Naive thymus-derived CD4-positive, alpha-beta T cell (primary cell): ENCODE measurements at regions not wholly inside any gene's neighbourhood (a gene's known extent, or its start where the extent isn't known, plus 50 kb on each side); places are given as distances from the start of the nearest gene placed in this dataset.

Source experiments
- ATAC-seq: fragments of 150-1000 bp; cut with Tn5 transposase; 2 replicates; pipeline ENCODE4 v1.10.0; 2021; ENCODE audit warnings: mild to moderate bottlenecking, moderate library complexity
- CTCF ChIA-PET: fragments of 350-600 bp; sonication (Branson Sonifier 250); formaldehyde crosslinking; loops from one replicate; lab custom pipeline; 2021; ENCODE audit warnings: antibody characterized with exemption; lab: Charles Lee
- POLR2A ChIA-PET: fragments of 350-600 bp; sonication (Branson Sonifier 250); formaldehyde crosslinking; loops from one replicate; lab custom pipeline; 2021; ENCODE audit warnings: antibody characterized with exemption, inconsistent platforms; lab: Charles Lee
- DNase-seq, 9 donors: peaks; one replicate each; pipeline versions ENCODE4 v3.0.0 to v3.0.0-alpha.2; 2020 to 2022; ENCODE audit warnings: mixed read lengths in 1 of 9
- H3K27ac ChIP-seq: one replicate; pipeline ENCODE4 v1.7.0; 2013; ENCODE audit warnings: mild to moderate bottlenecking, low read depth, low read length, moderate library complexity
- H3K27me3 ChIP-seq, 2 donors: one replicate each; pipeline ENCODE4 v1.7.0; 2013; ENCODE audit warnings: low read length in 2 of 2, mild to moderate bottlenecking in 2 of 2, moderate library complexity in 2 of 2; ENCODE audit not compliant: control insufficient read depth in 2 of 2, insufficient read depth in 2 of 2
- H3K36me3 ChIP-seq, 3 experiments: 1 replicate in 2 of 3; 2 replicates in 1 of 3; pipeline ENCODE4 v1.7.0; 2013; ENCODE audit warnings: low read length in 3 of 3, mild to moderate bottlenecking in 3 of 3, moderate library complexity in 1 of 3; ENCODE audit not compliant: insufficient read depth in 3 of 3, control insufficient read depth in 2 of 3
- H3K4me1 ChIP-seq, 2 donors: one replicate each; pipeline ENCODE4 v1.7.0; 2013; ENCODE audit warnings: low read length in 2 of 2, mild to moderate bottlenecking in 2 of 2, moderate library complexity in 1 of 2; ENCODE audit not compliant: control insufficient read depth in 2 of 2, insufficient read depth in 2 of 2
- H3K4me3 ChIP-seq: 2 replicates; pipeline ENCODE4 v1.7.0; 2013; ENCODE audit warnings: mild to moderate bottlenecking, low read length
- H3K9me3 ChIP-seq, 3 experiments: 1 replicate in 2 of 3; 2 replicates in 1 of 3; pipeline ENCODE4 v1.7.0; 2013; ENCODE audit warnings: low read length in 3 of 3; ENCODE audit not compliant: control insufficient read depth in 2 of 3
- H3K27ac Mint-ChIP-seq, 9 donors: one replicate each; pipeline ENCODE4 v1.8.0; 2020 to 2022; ENCODE audit warnings: mixed read lengths in 9 of 9, mild to moderate bottlenecking in 8 of 9, moderate library complexity in 5 of 9, inconsistent platforms in 2 of 9
- H3K27me3 Mint-ChIP-seq, 5 donors: one replicate each; pipeline ENCODE4 v1.8.0; 2021 to 2022; ENCODE audit warnings: mixed read lengths in 5 of 5, mild to moderate bottlenecking in 1 of 5
- H3K36me3 Mint-ChIP-seq, 5 donors: one replicate each; pipeline ENCODE4 v1.8.0; 2020 to 2022; ENCODE audit warnings: mixed read lengths in 5 of 5, mild to moderate bottlenecking in 3 of 5, inconsistent platforms in 1 of 5
- H3K4me1 Mint-ChIP-seq, 7 donors: one replicate each; pipeline ENCODE4 v1.8.0; 2020 to 2022; ENCODE audit warnings: mixed read lengths in 7 of 7, mild to moderate bottlenecking in 3 of 7, inconsistent platforms in 1 of 7
- H3K4me3 Mint-ChIP-seq, 10 donors: one replicate each; pipeline ENCODE4 v1.8.0; 2020 to 2022; ENCODE audit warnings: mild to moderate bottlenecking in 10 of 10, mixed read lengths in 10 of 10, moderate library complexity in 6 of 10, inconsistent platforms in 2 of 10
- H3K9me3 Mint-ChIP-seq, 11 donors: one replicate each; pipeline ENCODE4 v1.8.0; 2020 to 2022; ENCODE audit warnings: mixed read lengths in 11 of 11, mild to moderate bottlenecking in 4 of 11, inconsistent platforms in 1 of 11, moderate library complexity in 1 of 11
- intact Hi-C, 2 donors: fragments of 100-400 bp; cut with micrococcal nuclease; formaldehyde crosslinking; loops; one replicate each; pipeline ENCODE4 v1.15.1; 2023

DNA sequence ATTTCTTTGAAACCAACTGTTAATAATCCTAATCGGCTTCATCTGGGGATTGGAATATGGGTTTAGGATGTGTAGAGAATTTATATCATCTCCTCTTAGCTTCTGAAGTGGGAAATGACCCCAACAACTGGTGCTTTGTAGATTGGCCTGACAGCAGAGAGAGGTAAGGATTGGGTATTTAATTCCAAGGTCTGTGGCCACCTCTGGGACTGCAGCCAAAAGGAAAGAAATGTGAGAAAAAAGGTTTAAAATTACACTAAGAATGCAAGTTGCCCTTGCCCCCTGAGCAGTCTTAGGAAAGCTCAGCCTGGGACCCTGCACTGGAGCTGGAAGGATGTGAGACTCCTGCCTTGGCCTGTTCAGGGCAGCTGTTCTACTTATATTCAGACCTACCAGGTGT lies 157.1 kb downstream of the FTCDNL1 start:
- no peak for ATAC-seq
- H3K27ac ChIP-seq, result no peak overlapping the region
- no peak for DNase-seq
- peaks cover 10 to 33% (median 20%) of the 10 kb centered on the region in 5 donors for H3K27me3 Mint-ChIP-seq
- H3K9me3 ChIP-seq, result no peaks in the 10 kb centered on the region
- ChIA-PET POLR2A (no interaction called here), CTCF (no interaction called here)
- no peaks in the 10 kb centered on the region for H3K36me3 ChIP-seq
- no peak overlapping the region for H3K27ac Mint-ChIP-seq
- no peaks in the 10 kb centered on the region for H3K27me3 ChIP-seq
- no peaks in the 10 kb centered on the region for H3K9me3 Mint-ChIP-seq
- H3K4me3 ChIP-seq, result no peak overlapping the region
- no peaks in the 10 kb centered on the region for H3K36me3 Mint-ChIP-seq
- no peak overlapping the region for H3K4me3 Mint-ChIP-seq
- H3K4me1 ChIP-seq, result no peaks in the 10 kb centered on the region
- intact Hi-C loops, result no loop called here
- no peaks in the 10 kb centered on the region for H3K4me1 Mint-ChIP-seq

DNA sequence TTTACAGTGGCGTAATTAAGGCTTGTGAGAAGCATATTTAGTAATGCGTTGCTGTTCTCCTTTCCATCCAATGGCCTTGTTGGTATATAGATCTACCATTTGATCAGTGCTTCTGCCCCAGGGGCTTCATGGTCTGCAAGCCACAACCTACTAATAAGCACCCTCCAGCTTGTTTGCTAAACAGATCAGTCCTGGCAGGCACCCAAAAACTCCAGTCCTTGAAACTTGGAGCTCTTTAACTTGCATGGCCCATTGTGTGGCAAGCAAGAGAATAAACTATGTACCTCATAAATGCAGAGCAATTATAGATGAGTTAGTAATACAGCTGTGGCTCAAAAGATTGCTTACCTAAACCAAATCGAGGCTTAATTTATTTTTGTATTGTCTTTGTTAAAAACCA lies 158.5 kb downstream of the FTCDNL1 start:
- Mint-ChIP-seq H3K36me3 (no peaks in the 10 kb centered on the region), H3K9me3 (no peaks in the 10 kb centered on the region), H3K4me3 (no peak overlapping the region), H3K27ac (no peak overlapping the region), H3K27me3 (peaks cover 4 to 22% (median 10%) of the 10 kb centered on the region in 5 donors), H3K4me1 (no peaks in the 10 kb centered on the region)
- Histone ChIP-seq H3K27me3 (no peaks in the 10 kb centered on the region), H3K4me1 (no peaks in the 10 kb centered on the region), H3K4me3 (no peak overlapping the region), H3K27ac (no peak overlapping the region), H3K9me3 (no peaks in the 10 kb centered on the region), H3K36me3 (no peaks in the 10 kb centered on the region)
- POLR2A ChIA-PET, result no interaction called here
- CTCF ChIA-PET, result no interaction called here
- DNase-seq (no peak), ATAC-seq (no peak)
- intact Hi-C loops, result no loop called here

- Histone ChIP-seq H3K4me1 (peaks cover 0 to 10% of the 10 kb centered on the region in 2 donors), H3K27ac (no peak overlapping the region), H3K9me3 (no peaks in the 10 kb centered on the region), H3K27me3 (no peaks in the 10 kb centered on the region), H3K36me3 (no peaks in the 10 kb centered on the region), H3K4me3 (no peak overlapping the region)
- Mint-ChIP-seq H3K4me3 (no peak overlapping the region), H3K9me3 (no peaks in the 10 kb centered on the region), H3K27me3 (peaks cover 0 to 7% (median 4%) of the 10 kb centered on the region in 5 donors), H3K27ac (no peak overlapping the region), H3K36me3 (no peaks in the 10 kb centered on the region), H3K4me1 (peaks cover 5 to 19% (median 7%) of the 10 kb centered on the region in 7 donors)
- POLR2A ChIA-PET, result no interaction called here
- CTCF ChIA-PET, result no interaction called here
- ATAC-seq (no peak), DNase-seq (no peak)
- intact Hi-C loops, result no loop called here
Observed at GRCh38 chr2:199690225-199690624, 160.8 kb downstream of the FTCDNL1 start.

DNA sequence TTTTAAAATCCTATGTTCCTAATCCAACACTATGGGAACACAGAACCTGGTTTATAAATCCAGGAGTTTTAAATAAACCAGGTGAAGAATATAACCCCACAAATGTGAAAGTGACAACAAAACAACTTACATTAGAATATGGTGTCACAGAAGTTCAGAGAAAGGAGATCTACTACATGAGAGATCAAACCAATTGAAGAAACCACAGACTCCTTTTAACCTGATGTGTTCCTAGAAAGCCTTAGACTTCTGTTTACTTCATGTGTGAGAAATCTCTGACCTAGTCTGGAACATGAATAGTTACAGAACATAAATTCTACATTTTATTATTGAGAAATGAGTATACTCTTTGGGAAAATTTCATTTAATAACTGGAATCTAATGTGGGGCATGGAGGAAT lies 165.3 kb downstream of the FTCDNL1 start:
- POLR2A ChIA-PET, result no interaction called here
- H3K4me3 Mint-ChIP-seq, result peak overlapping the region in 6 of 10 donors; percentile 2 to 63 (median 41)
- ATAC-seq, result peak; percentile 46

GRCh38 chr2:199684832-199685231 lies 166.2 kb downstream of the FTCDNL1 start:
- no peaks in the 10 kb centered on the region for H3K9me3 Mint-ChIP-seq
- H3K4me3 Mint-ChIP-seq, result peak overlapping the region in 2 of 10 donors; percentile 37 to 45
- intact Hi-C loops, result no loop called here
- ChIA-PET POLR2A (no interaction called here), CTCF (no interaction called here)
- H3K27ac ChIP-seq, result no peak overlapping the region
- no peaks in the 10 kb centered on the region for H3K36me3 Mint-ChIP-seq
- H3K27me3 ChIP-seq, result no peaks in the 10 kb centered on the region
- no peaks in the 10 kb centered on the region for H3K36me3 ChIP-seq
- H3K9me3 ChIP-seq, result no peaks in the 10 kb centered on the region
- no peak for DNase-seq
- H3K4me1 Mint-ChIP-seq, result peaks cover 8 to 32% (median 16%) of the 10 kb centered on the region in 7 donors
- no peak overlapping the region for H3K27ac Mint-ChIP-seq
- H3K4me1 ChIP-seq, result peaks cover 0 to 17% of the 10 kb centered on the region in 2 donors
- H3K4me3 ChIP-seq, result no peak overlapping the region
- peaks cover 5 to 12% (median 6%) of the 10 kb centered on the region in 5 donors for H3K27me3 Mint-ChIP-seq
- no peak for ATAC-seq

More for the DNA sequence above, 165.3 kb downstream of the FTCDNL1 start:
- no peak overlapping the region for H3K27ac ChIP-seq
- peak in 4 of 9 donors; percentile 5 to 38 (median 20) for DNase-seq
- Mint-ChIP-seq H3K4me1 (peaks cover 8 to 32% (median 16%) of the 10 kb centered on the region in 7 donors), H3K9me3 (no peaks in the 10 kb centered on the region), H3K36me3 (no peaks in the 10 kb centered on the region), H3K27ac (peak overlapping the region in 1 of 9 donors; percentile 53), H3K27me3 (peaks cover 0 to 7% (median 3%) of the 10 kb centered on the region in 5 donors)
- H3K27me3 ChIP-seq, result no peaks in the 10 kb centered on the region
- intact Hi-C loops, result no loop called here
- no peaks in the 10 kb centered on the region for H3K9me3 ChIP-seq
- peaks cover 0 to 17% of the 10 kb centered on the region in 2 donors for H3K4me1 ChIP-seq
- H3K4me3 ChIP-seq, result no peak overlapping the region
- CTCF ChIA-PET, result no interaction called here
- H3K36me3 ChIP-seq, result no peaks in the 10 kb centered on the region

- no peak for DNase-seq
- H3K36me3 Mint-ChIP-seq, result no peaks in the 10 kb centered on the region
Observed at GRCh38 chr2:199684168-199684567, 166.8 kb downstream of the FTCDNL1 start.

GRCh38 chr2:199682001-199682400 lies 169.0 kb downstream of the FTCDNL1 start:
- H3K27me3 ChIP-seq, result no peaks in the 10 kb centered on the region
- ChIA-PET CTCF (no interaction called here), POLR2A (no interaction called here)
- H3K9me3 ChIP-seq, result no peaks in the 10 kb centered on the region
- no peak for ATAC-seq
- H3K36me3 ChIP-seq, result no peaks in the 10 kb centered on the region
- Mint-ChIP-seq H3K4me1 (peaks cover 8 to 31% (median 16%) of the 10 kb centered on the region in 7 donors), H3K27ac (no peak overlapping the region), H3K9me3 (no peaks in the 10 kb centered on the region), H3K27me3 (peaks cover 9 to 21% (median 15%) of the 10 kb centered on the region in 5 donors), H3K4me3 (no peak overlapping the region), H3K36me3 (no peaks in the 10 kb centered on the region)
- H3K4me1 ChIP-seq, result peaks cover 0 to 17% of the 10 kb centered on the region in 2 donors
- intact Hi-C loops, result no loop called here
- DNase-seq, result no peak
- H3K4me3 ChIP-seq, result no peak overlapping the region
- H3K27ac ChIP-seq, result no peak overlapping the region

More at GRCh38 chr2:199684168-199684567, 166.8 kb downstream of the FTCDNL1 start:
- ATAC-seq, result no peak
- H3K9me3 ChIP-seq, result no peaks in the 10 kb centered on the region
- H3K27ac ChIP-seq, result no peak overlapping the region
- H3K9me3 Mint-ChIP-seq, result no peaks in the 10 kb centered on the region
- peaks cover 0 to 17% of the 10 kb centered on the region in 2 donors for H3K4me1 ChIP-seq
- CTCF ChIA-PET, result no interaction called here
- H3K4me3 ChIP-seq, result no peak overlapping the region
- intact Hi-C loops, result no loop called here
- H3K36me3 ChIP-seq, result no peaks in the 10 kb centered on the region
- H3K4me1 Mint-ChIP-seq, result peaks cover 8 to 32% (median 16%) of the 10 kb centered on the region in 7 donors
- no peak overlapping the region for H3K4me3 Mint-ChIP-seq
- H3K27me3 Mint-ChIP-seq, result peaks cover 5 to 16% (median 6%) of the 10 kb centered on the region in 5 donors
- H3K27ac Mint-ChIP-seq, result no peak overlapping the region
- no peaks in the 10 kb centered on the region for H3K27me3 ChIP-seq
- POLR2A ChIA-PET, result no interaction called here
